ENCODE measurements at regions not wholly inside any gene's neighbourhood (a gene's known extent, or its start where the extent isn't known, plus 50 kb on each side); places are given as distances from the start of the nearest gene placed in this dataset.

DNA sequence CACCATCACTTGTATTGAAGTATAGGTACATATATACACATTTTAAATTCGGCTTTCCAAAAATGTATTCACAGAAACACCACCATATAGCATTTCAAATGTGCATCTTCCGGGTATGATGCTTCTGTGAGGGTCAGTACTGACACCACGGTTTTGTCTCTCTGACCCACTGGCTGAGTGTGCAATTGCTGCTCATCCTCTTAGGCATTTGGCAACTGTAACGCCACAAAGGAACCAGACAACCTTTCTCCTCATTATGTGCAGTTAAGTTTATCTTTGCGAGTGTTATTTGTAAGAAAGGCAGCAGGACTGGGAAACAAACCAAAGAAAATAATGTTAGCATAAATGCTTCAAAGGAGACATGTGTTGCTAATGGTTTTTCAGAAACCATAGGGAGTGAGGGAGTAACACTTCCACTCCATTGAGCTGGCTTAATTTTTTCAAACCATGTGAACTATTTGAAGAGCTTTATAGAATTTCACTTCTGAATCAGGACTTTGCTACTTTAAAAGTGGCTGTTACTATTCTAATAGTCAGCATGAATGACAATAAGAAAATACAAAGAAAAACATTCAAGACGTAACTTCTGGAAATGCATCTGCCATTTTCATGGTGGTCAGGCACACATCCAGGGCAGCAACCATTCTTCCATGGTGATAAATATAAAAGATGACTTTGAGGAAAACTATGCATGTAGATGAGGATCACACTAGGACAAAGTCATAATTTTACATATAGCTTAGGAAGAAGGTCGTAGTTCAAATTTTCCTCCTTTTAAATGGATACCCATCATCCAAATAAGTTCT lies 423.3 kb downstream of the MZT1 start:
- Histone ChIP-seq H2AFZ (ENCODE audit: low read length) (no peak overlapping the region), H3K27ac (ENCODE audit: low read length) (no peak overlapping the region), H3K36me3 (ENCODE audit: low read depth, low read length) (no peaks in the 10 kb centered on the region), H3K9me3 (ENCODE audit: low read length) (no peaks in the 10 kb centered on the region), H3K27me3 (ENCODE audit: low read length) (no peaks in the 10 kb centered on the region), H3K9ac (ENCODE audit: low read length) (no peak overlapping the region), H3K9me2 (replicated peaks; ENCODE audit: low read length) (no peaks in the 10 kb centered on the region), H3K4me3 (ENCODE audit: low read length) (no peak overlapping the region), H3K4me2 (ENCODE audit: low read length) (no peak overlapping the region), H3F3A (ENCODE audit: low read length, unreplicated experiment) (no peaks in the 10 kb centered on the region), H4K20me1 (ENCODE audit: low read length) (no peaks in the 10 kb centered on the region), H3K4me1 (ENCODE audit: insufficient read depth, low read length) (no peaks in the 10 kb centered on the region), H3K79me2 (ENCODE audit: low read length) (no peaks in the 10 kb centered on the region)
- TF ChIP-seq, protein P1, sequence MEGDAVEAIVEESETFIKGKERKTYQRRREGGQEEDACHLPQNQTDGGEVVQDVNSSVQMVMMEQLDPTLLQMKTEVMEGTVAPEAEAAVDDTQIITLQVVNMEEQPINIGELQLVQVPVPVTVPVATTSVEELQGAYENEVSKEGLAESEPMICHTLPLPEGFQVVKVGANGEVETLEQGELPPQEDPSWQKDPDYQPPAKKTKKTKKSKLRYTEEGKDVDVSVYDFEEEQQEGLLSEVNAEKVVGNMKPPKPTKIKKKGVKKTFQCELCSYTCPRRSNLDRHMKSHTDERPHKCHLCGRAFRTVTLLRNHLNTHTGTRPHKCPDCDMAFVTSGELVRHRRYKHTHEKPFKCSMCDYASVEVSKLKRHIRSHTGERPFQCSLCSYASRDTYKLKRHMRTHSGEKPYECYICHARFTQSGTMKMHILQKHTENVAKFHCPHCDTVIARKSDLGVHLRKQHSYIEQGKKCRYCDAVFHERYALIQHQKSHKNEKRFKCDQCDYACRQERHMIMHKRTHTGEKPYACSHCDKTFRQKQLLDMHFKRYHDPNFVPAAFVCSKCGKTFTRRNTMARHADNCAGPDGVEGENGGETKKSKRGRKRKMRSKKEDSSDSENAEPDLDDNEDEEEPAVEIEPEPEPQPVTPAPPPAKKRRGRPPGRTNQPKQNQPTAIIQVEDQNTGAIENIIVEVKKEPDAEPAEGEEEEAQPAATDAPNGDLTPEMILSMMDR (conservative IDR thresholded peaks at IDR 0.05; ENCODE audit: low read depth, low read length), result no peak
- TF ChIP-seq EZH2 (IDR thresholded peaks at IDR 0.05; ENCODE audit: low read length, unreplicated experiment) (no peak), EZH2phosphoT487 (IDR thresholded peaks at IDR 0.05; ENCODE audit: borderline replicate concordance, low read length) (no peak)
- DNase-seq, result no peak
- BruUV-seq (replicated peaks), result no TSS peak
- no peak for ATAC-seq
- intact Hi-C loops (cut with micrococcal nuclease), result no loop called here
- ChIA-PET CTCF (no interaction called here), POLR2A (ENCODE audit: unreplicated experiment) (no interaction called here)

DNA sequence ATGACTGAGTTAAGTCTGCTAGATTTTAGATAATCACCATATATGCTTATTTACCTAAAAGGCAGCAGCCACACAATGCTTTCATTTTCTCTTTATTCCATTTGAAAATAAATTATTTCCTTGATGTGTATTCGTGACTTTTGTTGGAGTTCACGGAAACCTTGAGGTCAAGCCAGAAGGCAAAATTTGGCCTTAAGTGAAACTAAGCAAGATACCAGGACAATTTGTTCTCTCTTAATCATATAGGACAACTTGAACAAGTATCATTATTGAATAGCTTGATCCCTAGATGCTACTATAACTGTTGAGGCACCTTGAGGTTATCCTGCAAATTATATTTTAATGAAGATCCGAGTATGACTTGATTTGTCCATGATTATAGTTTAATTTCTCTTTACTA lies 429.2 kb upstream of the DACH1 start:
- H3K9me2 ChIP-seq (replicated peaks; ENCODE audit: low read length), result no peaks in the 10 kb centered on the region
- no peaks in the 10 kb centered on the region for H3K36me3 ChIP-seq (ENCODE audit: low read depth, low read length)
- DNase-seq, result no peak
- H4K20me1 ChIP-seq (ENCODE audit: low read length), result no peaks in the 10 kb centered on the region
- no peaks in the 10 kb centered on the region for H3K79me2 ChIP-seq (ENCODE audit: low read length)
- no peaks in the 10 kb centered on the region for H3K27me3 ChIP-seq (ENCODE audit: low read length)
- H3K9ac ChIP-seq (ENCODE audit: low read length), result no peak overlapping the region
- H2AFZ ChIP-seq (ENCODE audit: low read length), result no peak overlapping the region
- H3K4me2 ChIP-seq (ENCODE audit: low read length), result no peak overlapping the region
- no peak for TF ChIP-seq EZH2 (IDR thresholded peaks at IDR 0.05; ENCODE audit: low read length, unreplicated experiment)
- no peak for TF ChIP-seq EZH2phosphoT487 (IDR thresholded peaks at IDR 0.05; ENCODE audit: borderline replicate concordance, low read length)
- TF ChIP-seq, protein P1 (conservative IDR thresholded peaks at IDR 0.05; ENCODE audit: low read depth, low read length), result no peak
- H3F3A ChIP-seq (ENCODE audit: low read length, unreplicated experiment), result no peaks in the 10 kb centered on the region
- CTCF ChIA-PET, result no interaction called here
- BruUV-seq (replicated peaks), result no TSS peak
- ATAC-seq, result no peak
- intact Hi-C loops (cut with micrococcal nuclease), result no loop called here
- H3K4me3 ChIP-seq (ENCODE audit: low read length), result no peak overlapping the region
- H3K27ac ChIP-seq (ENCODE audit: low read length), result no peak overlapping the region
- POLR2A ChIA-PET (ENCODE audit: unreplicated experiment), result no interaction called here
- H3K4me1 ChIP-seq (ENCODE audit: insufficient read depth, low read length), result peaks cover 10% of the 10 kb centered on the region
- H3K9me3 ChIP-seq (ENCODE audit: low read length), result no peaks in the 10 kb centered on the region

DNA sequence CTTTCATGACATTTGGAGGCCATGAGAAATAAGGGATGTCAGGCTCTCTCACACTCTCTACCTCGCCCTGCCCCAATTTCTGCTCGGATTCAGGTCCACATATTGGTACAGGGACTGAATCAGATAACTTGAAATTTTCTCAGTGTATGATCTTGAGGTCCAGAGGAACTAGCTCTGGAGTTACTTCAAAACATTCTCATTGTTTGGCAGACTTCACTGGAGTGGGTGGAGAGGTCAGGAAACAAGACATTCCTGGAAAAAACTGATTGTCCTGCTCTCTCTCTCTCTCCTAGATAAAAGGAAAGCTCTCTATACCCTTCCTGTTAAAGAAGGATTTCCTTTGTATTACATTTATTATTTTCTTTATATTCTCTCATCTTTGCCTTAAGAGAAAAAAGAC lies 428.1 kb upstream of the DACH1 start:
- intact Hi-C loops (cut with micrococcal nuclease), result no loop called here
- H4K20me1 ChIP-seq (ENCODE audit: low read length), result no peaks in the 10 kb centered on the region
- DNase-seq (no peak), ATAC-seq (no peak)
- H3K27me3 ChIP-seq (ENCODE audit: low read length), result no peaks in the 10 kb centered on the region
- TF ChIP-seq EZH2phosphoT487 (IDR thresholded peaks at IDR 0.05; ENCODE audit: borderline replicate concordance, low read length), result no peak
- no peak for TF ChIP-seq EZH2 (IDR thresholded peaks at IDR 0.05; ENCODE audit: low read length, unreplicated experiment)
- TF ChIP-seq, protein P1 (conservative IDR thresholded peaks at IDR 0.05; ENCODE audit: low read depth, low read length), result no peak
- H3K27ac ChIP-seq (ENCODE audit: low read length), result no peak overlapping the region
- peaks cover 17% of the 10 kb centered on the region for H3K4me1 ChIP-seq (ENCODE audit: insufficient read depth, low read length)
- no TSS peak for BruUV-seq (replicated peaks)
- H3K4me3 ChIP-seq (ENCODE audit: low read length), result no peak overlapping the region
- no peak overlapping the region for H2AFZ ChIP-seq (ENCODE audit: low read length)
- ChIA-PET POLR2A (ENCODE audit: unreplicated experiment) (no interaction called here), CTCF (no interaction called here)
- H3K9me3 ChIP-seq (ENCODE audit: low read length), result no peaks in the 10 kb centered on the region
- H3K9me2 ChIP-seq (replicated peaks; ENCODE audit: low read length), result no peaks in the 10 kb centered on the region
- H3K4me2 ChIP-seq (ENCODE audit: low read length), result no peak overlapping the region
- no peaks in the 10 kb centered on the region for H3F3A ChIP-seq (ENCODE audit: low read length, unreplicated experiment)
- H3K79me2 ChIP-seq (ENCODE audit: low read length), result no peaks in the 10 kb centered on the region
- H3K36me3 ChIP-seq (ENCODE audit: low read depth, low read length), result no peaks in the 10 kb centered on the region
- H3K9ac ChIP-seq (ENCODE audit: low read length), result no peak overlapping the region
